HAP-1 (cell line): ENCODE measurements at regions not wholly inside any gene's neighbourhood (a gene's known extent, or its start where the extent isn't known, plus 50 kb on each side); places are given as distances from the start of the nearest gene placed in this dataset.
"Not testable (repeated sequence)": the region's sequence is repeated elsewhere in the genome, so short reads cannot be mapped to it uniquely, and the experiment has no call there.

Experiments
- DNase-seq, 2 experiments: peaks; one replicate each; pipeline ENCODE4 v3.0.0-alpha.2; 2016 to 2020; ENCODE audit warnings: low spot score in 2 of 2
- H3K27me3 ChIP-seq: fragments of 250-450 bp; sonication (Bioruptor Pico); 2 replicates; pipeline ENCODE4 v1.5.1; 2020; ENCODE audit warnings: low read depth, mild to moderate bottlenecking, moderate library complexity
- H3K36me3 ChIP-seq: fragments of 250-450 bp; sonication (Bioruptor Pico); replicated peaks from 2 replicates; pipeline ENCODE4 v1.5.1; 2020; ENCODE audit warnings: mild to moderate bottlenecking
- H3K4me1 ChIP-seq: fragments of 250-450 bp; sonication (Bioruptor Pico); 2 replicates; pipeline ENCODE4 v1.5.1; 2020; ENCODE audit warnings: mild to moderate bottlenecking
- H3K4me3 ChIP-seq: fragments of 250-450 bp; sonication (Bioruptor Pico); 2 replicates; pipeline ENCODE4 v1.5.1; 2020; ENCODE audit warnings: mild to moderate bottlenecking, moderate library complexity
- H3K9me3 ChIP-seq: fragments of 250-450 bp; sonication (Bioruptor Pico); 2 replicates; pipeline ENCODE4 v1.5.1; 2020; ENCODE audit warnings: mild to moderate bottlenecking, moderate library complexity
- in situ Hi-C: fragments of 300-500 bp; cut with MboI; formaldehyde crosslinking; loops from 3 replicates; pipeline ENCODE4 v1.14.3; 2020; ENCODE audit warnings: low sequenced_read_pairs, inconsistent platforms, mixed read lengths

GRCh38 chr19:27851543-27852060 is 1361.3 kb downstream of the UQCRFS1 start:
- in situ Hi-C loops: no loop called here
- no peaks in the 10 kb centered on the region for H3K9me3 ChIP-seq
- no peak overlapping the region for H3K4me3 ChIP-seq

GRCh38 chr19:27851002-27851481 is 1361.9 kb downstream of the UQCRFS1 start:
- Histone ChIP-seq H3K9me3 (no peaks in the 10 kb centered on the region), H3K27me3 (no peaks in the 10 kb centered on the region), H3K4me3 (no peak overlapping the region), H3K36me3 (no peaks in the 10 kb centered on the region), H3K4me1 (no peaks in the 10 kb centered on the region)
- no peak for DNase-seq
- in situ Hi-C loops: no loop called here

More at GRCh38 chr19:27851543-27852060, 1361.3 kb downstream of the UQCRFS1 start:
- H3K27me3 ChIP-seq: no peaks in the 10 kb centered on the region
- H3K36me3 ChIP-seq: no peaks in the 10 kb centered on the region
- no peak for DNase-seq
- H3K4me1 ChIP-seq: no peaks in the 10 kb centered on the region

- Histone ChIP-seq H3K4me1 (no peaks in the 10 kb centered on the region), H3K27me3 (no peaks in the 10 kb centered on the region), H3K36me3 (no peaks in the 10 kb centered on the region), H3K9me3 (no peaks in the 10 kb centered on the region), H3K4me3 (no peak overlapping the region)
- DNase-seq: no peak
- in situ Hi-C loops: no loop called here
These were observed 1366.0 kb downstream of the UQCRFS1 start for GRCh38 chr19:27846944-27847343.

GRCh38 chr19:27844261-27844660 is 1368.7 kb downstream of the UQCRFS1 start:
- in situ Hi-C loops: no loop called here
- H3K36me3 ChIP-seq: no peaks in the 10 kb centered on the region
- no peak for DNase-seq
- H3K9me3 ChIP-seq: no peaks in the 10 kb centered on the region
- H3K4me1 ChIP-seq: no peaks in the 10 kb centered on the region
- no peaks in the 10 kb centered on the region for H3K27me3 ChIP-seq
- H3K4me3 ChIP-seq: no peak overlapping the region

- H3K27me3 ChIP-seq: no peaks in the 10 kb centered on the region
- H3K4me3 ChIP-seq: no peak overlapping the region
- H3K4me1 ChIP-seq: no peaks in the 10 kb centered on the region
- DNase-seq: no peak
- H3K36me3 ChIP-seq: no peaks in the 10 kb centered on the region
- H3K9me3 ChIP-seq: no peaks in the 10 kb centered on the region
- in situ Hi-C loops: no loop called here
These were observed 1369.1 kb downstream of the UQCRFS1 start for GRCh38 chr19:27843861-27844260.

- in situ Hi-C loops: no loop called here
- Histone ChIP-seq H3K4me1 (no peaks in the 10 kb centered on the region), H3K9me3 (no peaks in the 10 kb centered on the region)
These were observed 1379.9 kb downstream of the UQCRFS1 start for GRCh38 chr19:27833031-27833430.

GRCh38 chr19:27828829-27829228 is 1384.1 kb downstream of the UQCRFS1 start:
- Histone ChIP-seq H3K9me3 (no peaks in the 10 kb centered on the region), H3K36me3 (no peaks in the 10 kb centered on the region), H3K27me3 (no peaks in the 10 kb centered on the region), H3K4me1 (no peaks in the 10 kb centered on the region), H3K4me3 (no peak overlapping the region)
- in situ Hi-C loops: no loop called here
- no peak for DNase-seq

More at GRCh38 chr19:27833031-27833430, 1379.9 kb downstream of the UQCRFS1 start:
- Histone ChIP-seq H3K4me3 (no peak overlapping the region), H3K36me3 (no peaks in the 10 kb centered on the region), H3K27me3 (no peaks in the 10 kb centered on the region)
- DNase-seq: no peak

- Histone ChIP-seq H3K27me3 (no peaks in the 10 kb centered on the region), H3K36me3 (no peaks in the 10 kb centered on the region), H3K4me1 (no peaks in the 10 kb centered on the region), H3K4me3 (no peak overlapping the region), H3K9me3 (no peaks in the 10 kb centered on the region)
- no peak for DNase-seq
- in situ Hi-C loops: no loop called here
These were observed 1388.8 kb downstream of the UQCRFS1 start for GRCh38 chr19:27824108-27824507.

- no peaks in the 10 kb centered on the region for H3K4me1 ChIP-seq
- in situ Hi-C loops: no loop called here
- H3K27me3 ChIP-seq: no peaks in the 10 kb centered on the region
- no peak overlapping the region for H3K4me3 ChIP-seq
- no peaks in the 10 kb centered on the region for H3K9me3 ChIP-seq
- no peaks in the 10 kb centered on the region for H3K36me3 ChIP-seq
- DNase-seq: no peak
These were observed 1390.6 kb downstream of the UQCRFS1 start for GRCh38 chr19:27822336-27822735.

GRCh38 chr19:27821418-27822018 is 1391.4 kb downstream of the UQCRFS1 start:
- no peak overlapping the region for H3K4me3 ChIP-seq
- H3K27me3 ChIP-seq: no peaks in the 10 kb centered on the region
- in situ Hi-C loops: no loop called here
- no peaks in the 10 kb centered on the region for H3K9me3 ChIP-seq
- no peaks in the 10 kb centered on the region for H3K4me1 ChIP-seq
- H3K36me3 ChIP-seq: no peaks in the 10 kb centered on the region
- DNase-seq: no peak

GRCh38 chr19:27815985-27816384 is 1397.0 kb downstream of the UQCRFS1 start:
- H3K4me3 ChIP-seq: no peak overlapping the region
- in situ Hi-C loops: no loop called here
- H3K27me3 ChIP-seq: no peaks in the 10 kb centered on the region
- no peaks in the 10 kb centered on the region for H3K36me3 ChIP-seq
- no peaks in the 10 kb centered on the region for H3K4me1 ChIP-seq
- H3K9me3 ChIP-seq: no peaks in the 10 kb centered on the region
- no peak for DNase-seq

GRCh38 chr19:27814834-27815233 is 1398.1 kb downstream of the UQCRFS1 start:
- in situ Hi-C loops, DNase-seq, H3K27me3 ChIP-seq, H3K9me3 ChIP-seq, H3K4me1 ChIP-seq, H3K4me3 ChIP-seq, H3K36me3 ChIP-seq: not testable (repeated sequence)

GRCh38 chr19:27814274-27814673 is 1398.7 kb downstream of the UQCRFS1 start:
- DNase-seq, in situ Hi-C loops, H3K4me3 ChIP-seq, H3K36me3 ChIP-seq, H3K4me1 ChIP-seq, H3K27me3 ChIP-seq, H3K9me3 ChIP-seq: not testable (repeated sequence)

- no peak overlapping the region for H3K4me3 ChIP-seq
- in situ Hi-C loops: no loop called here
- DNase-seq: no peak
- H3K27me3 ChIP-seq: no peaks in the 10 kb centered on the region
- H3K36me3 ChIP-seq: no peaks in the 10 kb centered on the region
- no peaks in the 10 kb centered on the region for H3K4me1 ChIP-seq
- H3K9me3 ChIP-seq: no peaks in the 10 kb centered on the region
These were observed 1406.4 kb downstream of the UQCRFS1 start for GRCh38 chr19:27806471-27807070.
